DND-41 (cell line): ENCODE measurements at regions not wholly inside any gene's neighbourhood (a gene's known extent, or its start where the extent isn't known, plus 50 kb on each side); places are given as distances from the start of the nearest gene placed in this dataset.

ENCODE experiments used
- EZH2 ChIP-seq: IDR thresholded peaks from 3 replicates; pipeline ENCODE4 v1.6.1; 2012; ENCODE audit warnings: borderline replicate concordance, low read depth, mild to moderate bottlenecking, moderate library complexity, low read length, inconsistent platforms; ENCODE audit not compliant: severe bottlenecking
- TF ChIP-seq, protein P1 (sequence below): IDR thresholded peaks from 2 replicates; pipeline ENCODE4 v1.5.1; 2012; ENCODE audit warnings: borderline replicate concordance, low read length, moderate library complexity, mild to moderate bottlenecking; ENCODE audit not compliant: poor library complexity, severe bottlenecking; ENCODE audit errors: extremely low read depth

DNA sequence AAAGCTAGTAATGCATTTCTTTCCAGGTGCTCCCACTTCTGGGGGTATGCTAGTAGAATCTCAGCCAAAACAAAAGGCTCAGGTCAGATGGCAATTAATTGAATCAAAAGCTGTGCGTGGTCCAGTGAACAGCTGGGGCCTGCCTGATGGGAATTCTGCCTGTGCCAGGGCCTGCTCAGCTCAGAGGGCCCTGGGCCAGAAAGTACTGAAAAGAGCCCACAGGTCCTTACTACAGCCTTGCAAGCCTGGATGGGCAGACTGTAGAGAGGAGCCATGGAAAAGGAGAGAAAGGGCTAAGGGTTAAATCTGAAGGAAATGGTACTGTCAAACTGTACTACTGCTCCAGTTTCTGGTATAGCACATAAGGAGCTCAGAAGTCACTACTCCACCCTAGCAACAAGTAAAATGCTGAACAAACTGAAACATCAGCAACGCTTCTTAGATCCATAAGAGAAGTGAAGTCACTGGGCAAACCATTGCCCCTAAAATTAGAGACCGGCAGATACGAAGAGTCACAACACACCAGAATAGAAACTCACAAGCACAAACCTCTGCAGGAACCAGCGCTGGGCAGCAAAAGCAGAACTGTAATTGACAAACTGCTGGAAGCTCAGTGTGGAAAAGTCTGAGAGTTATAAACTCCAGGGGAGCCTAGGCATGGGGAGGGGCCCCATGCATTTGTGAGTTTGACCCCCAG is 121.1 kb upstream of the SYT6 start:
- TF ChIP-seq, protein P1, sequence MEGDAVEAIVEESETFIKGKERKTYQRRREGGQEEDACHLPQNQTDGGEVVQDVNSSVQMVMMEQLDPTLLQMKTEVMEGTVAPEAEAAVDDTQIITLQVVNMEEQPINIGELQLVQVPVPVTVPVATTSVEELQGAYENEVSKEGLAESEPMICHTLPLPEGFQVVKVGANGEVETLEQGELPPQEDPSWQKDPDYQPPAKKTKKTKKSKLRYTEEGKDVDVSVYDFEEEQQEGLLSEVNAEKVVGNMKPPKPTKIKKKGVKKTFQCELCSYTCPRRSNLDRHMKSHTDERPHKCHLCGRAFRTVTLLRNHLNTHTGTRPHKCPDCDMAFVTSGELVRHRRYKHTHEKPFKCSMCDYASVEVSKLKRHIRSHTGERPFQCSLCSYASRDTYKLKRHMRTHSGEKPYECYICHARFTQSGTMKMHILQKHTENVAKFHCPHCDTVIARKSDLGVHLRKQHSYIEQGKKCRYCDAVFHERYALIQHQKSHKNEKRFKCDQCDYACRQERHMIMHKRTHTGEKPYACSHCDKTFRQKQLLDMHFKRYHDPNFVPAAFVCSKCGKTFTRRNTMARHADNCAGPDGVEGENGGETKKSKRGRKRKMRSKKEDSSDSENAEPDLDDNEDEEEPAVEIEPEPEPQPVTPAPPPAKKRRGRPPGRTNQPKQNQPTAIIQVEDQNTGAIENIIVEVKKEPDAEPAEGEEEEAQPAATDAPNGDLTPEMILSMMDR: no peak
- TF ChIP-seq EZH2: no peak
